ENCODE measurements at regions not wholly inside any gene's neighbourhood (a gene's known extent, or its start where the extent isn't known, plus 50 kb on each side); places are given as distances from the start of the nearest gene placed in this dataset.

DNA sequence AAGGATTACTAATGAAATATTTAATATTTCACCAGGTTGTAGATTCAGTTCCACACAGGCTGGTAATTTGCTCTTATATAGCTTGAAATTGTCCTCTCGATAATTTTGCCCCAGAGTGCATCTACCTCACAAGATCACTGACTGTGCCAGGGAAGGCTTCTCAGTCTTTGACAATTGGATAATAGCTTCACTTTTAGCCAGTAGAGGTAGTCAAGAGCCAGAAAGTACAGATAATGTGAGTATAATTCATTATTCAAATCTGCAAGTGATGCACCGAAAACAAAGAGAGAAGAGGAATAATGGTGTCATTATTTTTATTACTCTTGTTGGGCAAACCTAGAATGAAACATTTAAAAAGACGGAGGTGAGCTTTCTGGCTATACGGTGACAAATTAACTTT is 292.8 kb downstream of the EN1 start:
- TF ChIP-seq RAD21 (IDR thresholded peaks at IDR 0.05) = no peak
- TF ChIP-seq, protein P1, sequence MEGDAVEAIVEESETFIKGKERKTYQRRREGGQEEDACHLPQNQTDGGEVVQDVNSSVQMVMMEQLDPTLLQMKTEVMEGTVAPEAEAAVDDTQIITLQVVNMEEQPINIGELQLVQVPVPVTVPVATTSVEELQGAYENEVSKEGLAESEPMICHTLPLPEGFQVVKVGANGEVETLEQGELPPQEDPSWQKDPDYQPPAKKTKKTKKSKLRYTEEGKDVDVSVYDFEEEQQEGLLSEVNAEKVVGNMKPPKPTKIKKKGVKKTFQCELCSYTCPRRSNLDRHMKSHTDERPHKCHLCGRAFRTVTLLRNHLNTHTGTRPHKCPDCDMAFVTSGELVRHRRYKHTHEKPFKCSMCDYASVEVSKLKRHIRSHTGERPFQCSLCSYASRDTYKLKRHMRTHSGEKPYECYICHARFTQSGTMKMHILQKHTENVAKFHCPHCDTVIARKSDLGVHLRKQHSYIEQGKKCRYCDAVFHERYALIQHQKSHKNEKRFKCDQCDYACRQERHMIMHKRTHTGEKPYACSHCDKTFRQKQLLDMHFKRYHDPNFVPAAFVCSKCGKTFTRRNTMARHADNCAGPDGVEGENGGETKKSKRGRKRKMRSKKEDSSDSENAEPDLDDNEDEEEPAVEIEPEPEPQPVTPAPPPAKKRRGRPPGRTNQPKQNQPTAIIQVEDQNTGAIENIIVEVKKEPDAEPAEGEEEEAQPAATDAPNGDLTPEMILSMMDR (IDR thresholded peaks at IDR 0.05; ENCODE audit: low read depth, low read length, missing input control) = no peak
- no peak for TF ChIP-seq FOXA1 (IDR thresholded peaks at IDR 0.05)
- no peak for TF ChIP-seq JUND (IDR thresholded peaks at IDR 0.05)
- no peak for TF ChIP-seq HNF4G (IDR thresholded peaks at IDR 0.05)
- no peak for TF ChIP-seq NR2F2 (IDR thresholded peaks at IDR 0.05)
- TF ChIP-seq YY1 (IDR thresholded peaks at IDR 0.05) = no peak
- TF ChIP-seq, protein P2, sequence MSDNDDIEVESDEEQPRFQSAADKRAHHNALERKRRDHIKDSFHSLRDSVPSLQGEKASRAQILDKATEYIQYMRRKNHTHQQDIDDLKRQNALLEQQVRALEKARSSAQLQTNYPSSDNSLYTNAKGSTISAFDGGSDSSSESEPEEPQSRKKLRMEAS (IDR thresholded peaks at IDR 0.05) = no peak
- no peak for TF ChIP-seq EGR1 (IDR thresholded peaks at IDR 0.05; ENCODE audit: low read depth in 2 of 2)
- TF ChIP-seq TAF1 (conservative IDR thresholded peaks at IDR 0.05) = no peak
- TF ChIP-seq, protein P3, sequence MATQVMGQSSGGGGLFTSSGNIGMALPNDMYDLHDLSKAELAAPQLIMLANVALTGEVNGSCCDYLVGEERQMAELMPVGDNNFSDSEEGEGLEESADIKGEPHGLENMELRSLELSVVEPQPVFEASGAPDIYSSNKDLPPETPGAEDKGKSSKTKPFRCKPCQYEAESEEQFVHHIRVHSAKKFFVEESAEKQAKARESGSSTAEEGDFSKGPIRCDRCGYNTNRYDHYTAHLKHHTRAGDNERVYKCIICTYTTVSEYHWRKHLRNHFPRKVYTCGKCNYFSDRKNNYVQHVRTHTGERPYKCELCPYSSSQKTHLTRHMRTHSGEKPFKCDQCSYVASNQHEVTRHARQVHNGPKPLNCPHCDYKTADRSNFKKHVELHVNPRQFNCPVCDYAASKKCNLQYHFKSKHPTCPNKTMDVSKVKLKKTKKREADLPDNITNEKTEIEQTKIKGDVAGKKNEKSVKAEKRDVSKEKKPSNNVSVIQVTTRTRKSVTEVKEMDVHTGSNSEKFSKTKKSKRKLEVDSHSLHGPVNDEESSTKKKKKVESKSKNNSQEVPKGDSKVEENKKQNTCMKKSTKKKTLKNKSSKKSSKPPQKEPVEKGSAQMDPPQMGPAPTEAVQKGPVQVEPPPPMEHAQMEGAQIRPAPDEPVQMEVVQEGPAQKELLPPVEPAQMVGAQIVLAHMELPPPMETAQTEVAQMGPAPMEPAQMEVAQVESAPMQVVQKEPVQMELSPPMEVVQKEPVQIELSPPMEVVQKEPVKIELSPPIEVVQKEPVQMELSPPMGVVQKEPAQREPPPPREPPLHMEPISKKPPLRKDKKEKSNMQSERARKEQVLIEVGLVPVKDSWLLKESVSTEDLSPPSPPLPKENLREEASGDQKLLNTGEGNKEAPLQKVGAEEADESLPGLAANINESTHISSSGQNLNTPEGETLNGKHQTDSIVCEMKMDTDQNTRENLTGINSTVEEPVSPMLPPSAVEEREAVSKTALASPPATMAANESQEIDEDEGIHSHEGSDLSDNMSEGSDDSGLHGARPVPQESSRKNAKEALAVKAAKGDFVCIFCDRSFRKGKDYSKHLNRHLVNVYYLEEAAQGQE (IDR thresholded peaks at IDR 0.05) = no peak

Data from liver (tissue), 3 donors.